Activated T-cell treated with anti-CD3 and anti-CD28 coated beads for 1 hour (primary cell): ENCODE measurements at regions not wholly inside any gene's neighbourhood (a gene's known extent, or its start where the extent isn't known, plus 50 kb on each side); places are given as distances from the start of the nearest gene placed in this dataset.

Source experiments
- DNase-seq: peaks from one replicate; pipeline ENCODE4 v3.0.0-alpha.2; 2020; ENCODE audit warnings: low read depth

DNA sequence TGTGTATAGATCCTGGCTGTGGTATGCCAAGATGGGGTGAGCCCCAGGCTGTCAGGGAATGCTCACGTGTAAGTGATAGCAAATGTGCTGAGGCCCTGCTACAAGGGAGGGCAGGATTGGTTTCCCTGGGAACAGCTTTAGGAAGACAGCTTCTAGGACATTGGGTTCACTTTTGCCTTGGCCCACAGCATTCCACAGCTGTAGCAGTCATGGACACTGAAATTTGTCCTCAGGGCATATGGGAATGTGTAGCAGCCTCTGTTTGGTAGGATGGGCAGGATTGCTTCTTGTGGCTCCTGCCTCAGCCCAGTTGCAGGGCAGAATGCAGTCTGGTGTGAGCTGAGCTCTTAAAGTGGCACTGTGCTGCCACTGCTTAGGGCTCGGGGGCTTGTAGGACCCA lies 1061.7 kb upstream of the WWC1 start:
- no peak for DNase-seq

DNA sequence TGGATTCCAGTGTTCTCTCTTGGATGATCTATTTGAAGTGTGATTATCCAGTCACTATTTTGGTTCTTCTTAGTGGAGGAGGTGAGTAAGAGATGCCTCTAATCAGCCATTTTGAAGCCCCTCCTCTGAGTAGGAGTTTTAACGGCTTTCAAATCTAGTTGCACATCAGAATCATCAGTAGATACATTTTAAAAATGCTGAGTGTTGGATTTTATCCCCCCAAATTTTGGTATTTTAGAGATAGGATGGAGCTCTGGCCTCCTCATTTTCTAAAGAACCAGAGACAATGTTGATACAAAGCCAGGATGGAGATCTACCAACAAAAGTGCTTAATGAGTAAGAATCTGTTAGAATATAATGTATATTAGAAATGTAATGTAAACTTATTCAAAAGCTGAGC lies 1061.0 kb upstream of the WWC1 start:
- DNase-seq = no peak

DNA sequence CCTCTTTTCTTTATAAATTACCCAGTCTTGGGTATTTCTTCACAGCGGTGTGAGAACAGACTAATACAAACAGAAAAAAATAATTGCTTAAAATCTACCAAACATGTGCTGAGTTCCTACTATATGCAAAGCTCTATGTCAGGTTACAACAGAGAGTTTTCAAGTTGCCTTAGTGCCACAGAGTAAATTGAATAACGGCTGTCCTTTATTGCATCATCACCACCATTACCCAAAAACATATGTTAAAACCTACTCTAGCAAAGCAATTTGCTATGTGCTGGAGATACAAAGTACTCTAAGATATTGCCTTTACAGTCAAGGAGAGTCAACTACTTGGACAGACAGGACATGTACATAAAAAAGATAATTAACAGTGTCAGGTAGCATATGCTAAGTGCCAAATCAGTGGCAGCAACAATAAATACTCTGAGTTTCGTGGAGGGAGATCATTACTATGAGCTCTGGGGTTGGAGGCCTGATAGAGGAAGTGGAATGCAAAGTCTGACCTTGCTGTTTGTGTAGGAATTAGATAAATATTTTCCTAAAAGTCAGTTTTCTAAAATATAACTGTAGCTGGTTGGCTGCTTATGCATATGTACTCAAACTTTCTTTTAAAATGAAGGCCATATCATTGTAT lies 1058.7 kb upstream of the WWC1 start:
- no peak for DNase-seq

DNA sequence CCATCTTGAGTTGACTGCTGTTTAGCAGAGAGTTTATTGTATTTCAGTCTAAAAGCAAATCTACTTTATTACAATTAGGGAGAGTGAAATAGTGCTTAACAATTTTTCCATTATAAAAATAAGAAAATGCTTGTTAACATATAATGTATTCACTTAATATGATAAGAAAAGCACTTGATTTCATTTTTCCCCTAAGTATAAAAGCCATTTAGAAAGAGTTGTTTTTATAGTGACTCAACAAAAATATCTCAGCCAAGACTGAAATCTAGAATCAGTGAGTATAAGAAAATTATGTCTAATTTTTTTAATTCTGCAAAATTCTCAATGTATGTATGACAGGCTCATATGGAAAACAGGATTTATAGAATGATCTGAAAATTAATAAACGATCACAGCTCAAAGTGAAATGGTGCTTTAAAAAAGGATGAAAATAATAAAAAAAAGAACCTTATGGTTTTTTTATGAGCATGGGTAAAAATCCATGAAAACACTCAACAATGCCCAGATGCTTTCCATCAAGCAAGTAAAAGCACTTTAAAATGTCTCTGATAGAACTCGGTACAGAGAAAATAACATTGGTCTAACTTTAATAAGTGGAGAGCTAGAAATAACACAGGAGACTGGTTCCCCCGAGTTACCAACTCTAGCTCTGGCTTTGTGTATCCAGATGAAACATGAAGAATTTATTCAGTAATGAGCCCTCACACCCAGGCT lies 1057.8 kb upstream of the WWC1 start:
- DNase-seq = no peak

DNA sequence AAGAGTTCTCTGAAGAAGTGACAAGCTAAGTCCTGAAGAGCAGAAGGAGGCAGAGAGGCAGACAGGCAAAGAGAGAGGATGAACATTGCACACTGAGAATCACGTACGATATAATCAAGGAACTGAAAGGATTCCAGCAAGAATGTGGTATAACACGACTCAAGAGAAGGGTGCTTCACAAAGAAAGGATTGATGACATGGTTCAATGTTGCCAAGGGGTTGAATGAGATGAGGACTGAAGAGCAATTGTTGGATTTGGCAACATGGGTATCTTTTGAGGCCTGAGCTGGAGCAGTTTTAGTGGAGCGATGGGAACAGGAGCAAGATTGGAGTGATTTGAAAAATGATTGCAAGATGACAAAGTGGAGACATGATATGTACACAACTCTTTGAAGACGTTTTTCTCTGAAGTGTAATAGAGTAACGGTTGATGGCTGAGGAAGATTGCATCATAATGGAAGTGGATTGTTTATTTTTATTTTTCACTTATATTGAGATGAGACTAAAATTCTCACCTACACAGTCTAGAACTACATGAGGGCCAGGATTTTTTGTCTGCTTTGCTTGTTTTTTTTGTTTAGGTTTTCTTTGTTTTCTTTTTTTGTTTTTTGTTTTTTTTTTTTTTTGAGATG lies 1049.9 kb upstream of the WWC1 start:
- no peak for DNase-seq

DNA sequence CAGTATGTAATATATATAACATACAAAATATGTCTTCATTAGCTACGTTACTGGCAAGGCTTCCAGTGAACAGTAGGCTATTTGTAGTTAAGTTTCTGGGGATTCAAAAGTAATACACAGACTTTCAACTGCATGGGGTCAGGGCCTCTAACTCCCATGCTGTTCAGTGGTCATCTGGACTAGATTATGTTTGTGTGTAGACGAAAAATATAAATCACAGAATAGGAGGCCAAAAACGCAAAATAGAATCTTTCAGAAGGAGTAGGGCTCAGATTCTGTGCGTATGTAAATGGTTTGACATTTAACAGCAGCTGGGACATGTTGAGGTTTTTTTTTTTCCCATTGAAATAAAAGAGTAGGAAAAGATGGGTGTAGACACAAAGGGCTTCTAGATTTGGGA lies 1048.7 kb upstream of the WWC1 start:
- DNase-seq = no peak

DNA sequence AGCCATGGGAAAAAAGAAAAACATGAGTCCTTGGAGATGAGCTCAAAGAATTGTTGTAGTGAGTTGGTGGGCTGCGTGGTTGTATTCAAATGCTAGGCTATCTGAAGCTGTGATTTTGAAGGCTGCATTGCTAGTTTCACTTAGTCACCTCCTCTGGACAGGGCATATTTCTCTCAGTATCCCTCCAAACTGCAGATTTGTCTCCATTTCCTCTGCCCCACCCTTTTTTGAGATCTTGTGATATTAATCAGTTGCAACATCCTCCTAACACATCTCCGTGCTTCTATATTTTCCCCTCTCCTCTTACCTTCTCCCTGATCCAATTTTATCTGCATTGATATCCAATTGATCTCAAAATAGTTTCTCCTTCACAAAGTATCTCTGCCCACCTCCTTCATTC lies 1048.0 kb upstream of the WWC1 start:
- no peak for DNase-seq

DNA sequence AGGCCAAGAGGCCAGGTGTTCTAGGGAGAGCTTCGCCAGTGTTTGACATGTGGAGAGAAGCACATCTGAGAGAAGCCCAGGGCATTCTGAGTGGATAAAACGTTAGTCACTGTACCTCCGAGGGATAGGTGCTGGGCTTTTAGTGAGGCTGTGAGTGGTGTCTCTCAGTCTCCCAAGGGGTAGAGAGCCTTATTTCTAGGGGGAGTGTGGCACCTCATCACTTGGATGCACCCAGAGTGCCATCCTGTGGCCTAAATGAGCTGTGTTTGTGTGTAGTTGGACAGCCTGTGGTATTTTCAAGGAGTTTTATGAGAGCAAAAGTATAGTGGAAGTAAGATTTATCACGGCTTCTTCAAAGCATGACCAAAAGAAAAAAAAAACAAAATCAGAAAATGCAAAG lies 1046.9 kb upstream of the WWC1 start:
- DNase-seq = no peak

DNA sequence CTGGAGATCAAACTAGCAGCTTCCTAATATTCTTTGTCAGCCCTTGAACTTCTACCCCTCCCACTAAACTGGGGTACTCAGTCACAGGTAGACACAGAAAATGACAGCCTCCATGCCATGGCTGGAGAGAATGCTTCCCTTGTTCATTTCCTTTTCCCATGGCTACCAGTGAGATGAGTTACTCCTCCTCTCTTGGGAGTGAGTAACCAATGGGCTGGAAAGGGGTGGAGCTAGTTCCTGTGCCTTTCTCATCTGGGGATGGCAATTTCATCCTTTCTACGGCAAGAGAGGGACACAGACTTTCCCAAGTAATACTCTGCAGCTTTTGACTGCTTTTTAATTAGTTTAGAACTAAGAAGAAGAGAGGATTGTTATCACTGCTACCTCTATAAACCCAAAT lies 1045.6 kb upstream of the WWC1 start:
- no peak for DNase-seq

DNA sequence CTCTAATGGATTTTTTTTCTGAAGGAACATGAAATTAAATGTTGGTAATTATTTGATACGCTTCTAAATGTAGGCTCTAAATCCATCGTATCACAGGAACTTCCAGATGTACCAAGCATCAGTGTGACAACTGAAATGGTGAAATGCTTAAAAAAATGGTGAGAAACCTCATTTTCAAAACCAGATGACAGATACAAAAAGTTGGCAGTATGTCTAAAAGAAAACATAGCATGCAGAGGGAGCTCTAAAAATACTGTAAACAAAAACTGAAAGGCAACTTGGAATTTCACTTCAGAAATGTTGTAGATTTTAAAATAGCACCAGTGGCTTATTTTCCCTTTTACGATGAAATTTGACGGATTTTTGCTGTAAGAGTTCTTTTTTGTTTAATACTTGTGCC lies 1043.6 kb upstream of the WWC1 start:
- no peak for DNase-seq

DNA sequence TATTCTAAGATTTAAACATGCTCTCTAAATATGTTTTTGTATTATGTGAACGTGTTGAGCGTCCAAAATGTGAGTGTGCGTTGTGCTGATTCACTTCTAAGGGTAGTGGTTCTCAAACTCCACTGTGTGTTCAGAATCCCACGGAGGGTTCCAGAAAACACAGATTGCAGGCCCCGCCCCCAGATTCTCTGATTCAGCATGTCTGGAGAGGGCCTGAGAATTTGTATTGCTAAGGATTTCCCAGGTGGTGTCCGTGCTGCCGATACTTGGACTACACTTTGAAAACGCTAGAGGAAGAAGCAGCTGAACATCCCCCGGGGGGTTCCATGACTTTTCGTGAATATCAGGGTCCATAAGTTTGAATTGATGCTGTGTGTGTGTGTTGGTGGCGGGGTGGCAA lies 1043.2 kb upstream of the WWC1 start:
- DNase-seq = no peak

DNA sequence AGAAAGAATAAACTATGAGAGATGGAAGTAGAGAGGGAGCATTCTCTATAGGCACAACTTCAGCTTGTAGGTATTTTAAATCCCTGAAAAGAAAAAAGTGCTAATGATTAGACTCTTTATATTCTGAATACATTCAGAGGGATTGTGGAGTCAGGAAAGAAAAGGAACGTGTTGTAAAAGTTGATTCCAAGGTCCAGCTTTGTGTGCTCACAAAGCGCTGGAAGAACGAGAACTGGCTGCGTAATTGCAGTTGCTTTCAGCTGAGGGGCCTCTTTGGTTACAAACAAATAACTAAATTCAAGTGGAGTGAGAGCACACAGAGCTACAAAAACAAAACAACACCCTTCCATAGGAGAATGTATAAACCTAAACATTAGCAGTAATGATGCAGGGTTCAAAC lies 1040.4 kb upstream of the WWC1 start:
- DNase-seq = no peak

DNA sequence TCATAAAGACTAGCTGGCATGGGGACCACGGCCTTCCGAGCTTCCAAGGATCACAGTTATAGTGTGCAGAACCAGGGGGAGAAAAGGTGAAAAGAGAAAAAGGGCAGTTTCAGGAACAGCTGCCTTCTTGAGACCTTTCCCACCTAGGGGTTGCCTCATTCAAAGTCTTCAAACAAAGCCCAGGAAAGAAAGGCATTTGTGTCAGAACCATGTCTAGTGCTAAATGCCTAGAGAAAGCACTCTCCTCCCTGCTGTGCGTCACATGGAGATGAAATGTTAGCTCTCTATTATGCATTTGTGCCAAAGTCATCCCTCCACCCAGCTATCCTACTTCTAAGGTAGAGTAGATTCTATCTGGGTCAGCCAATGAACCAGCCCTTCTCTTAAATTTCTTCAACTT lies 1037.3 kb upstream of the WWC1 start:
- DNase-seq = no peak

DNA sequence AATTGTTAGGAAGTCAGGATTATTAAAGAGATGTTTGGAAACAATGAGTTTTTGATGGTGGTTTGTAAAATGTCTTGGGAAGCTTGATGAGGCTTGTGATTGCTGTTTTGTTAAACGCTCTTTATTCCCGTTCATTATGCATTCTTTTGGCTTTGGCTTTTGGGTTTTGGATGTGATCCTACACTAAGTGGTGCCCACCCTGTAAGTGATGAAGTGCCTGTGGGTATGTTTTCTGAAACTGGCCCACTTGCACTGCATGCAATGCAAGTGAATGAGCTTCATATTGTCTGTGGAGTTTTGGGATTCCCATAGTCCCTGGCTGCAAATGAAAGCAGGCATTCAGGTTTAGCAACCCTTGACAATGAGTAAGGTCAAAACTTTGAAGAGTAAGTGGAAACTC lies 1035.5 kb upstream of the WWC1 start:
- DNase-seq = no peak

DNA sequence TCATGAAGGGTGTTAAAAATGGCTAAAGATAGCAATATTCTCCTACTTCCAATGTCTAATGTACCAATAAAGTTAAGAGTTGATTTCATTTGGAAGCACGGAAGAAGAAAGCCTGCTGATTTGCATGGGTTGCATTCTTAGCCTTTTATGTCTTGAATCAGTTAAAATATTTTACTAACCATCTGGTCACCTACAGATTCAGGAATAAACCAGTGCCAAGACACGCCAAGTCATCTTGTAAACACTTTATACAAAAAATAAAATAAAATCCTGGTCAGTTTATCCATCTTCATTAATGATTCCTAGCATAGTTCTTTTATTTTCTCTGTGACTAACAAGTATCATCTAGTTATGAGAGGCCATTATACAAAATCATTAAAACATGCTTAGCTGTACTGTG lies 1031.6 kb upstream of the WWC1 start:
- DNase-seq = no peak

DNA sequence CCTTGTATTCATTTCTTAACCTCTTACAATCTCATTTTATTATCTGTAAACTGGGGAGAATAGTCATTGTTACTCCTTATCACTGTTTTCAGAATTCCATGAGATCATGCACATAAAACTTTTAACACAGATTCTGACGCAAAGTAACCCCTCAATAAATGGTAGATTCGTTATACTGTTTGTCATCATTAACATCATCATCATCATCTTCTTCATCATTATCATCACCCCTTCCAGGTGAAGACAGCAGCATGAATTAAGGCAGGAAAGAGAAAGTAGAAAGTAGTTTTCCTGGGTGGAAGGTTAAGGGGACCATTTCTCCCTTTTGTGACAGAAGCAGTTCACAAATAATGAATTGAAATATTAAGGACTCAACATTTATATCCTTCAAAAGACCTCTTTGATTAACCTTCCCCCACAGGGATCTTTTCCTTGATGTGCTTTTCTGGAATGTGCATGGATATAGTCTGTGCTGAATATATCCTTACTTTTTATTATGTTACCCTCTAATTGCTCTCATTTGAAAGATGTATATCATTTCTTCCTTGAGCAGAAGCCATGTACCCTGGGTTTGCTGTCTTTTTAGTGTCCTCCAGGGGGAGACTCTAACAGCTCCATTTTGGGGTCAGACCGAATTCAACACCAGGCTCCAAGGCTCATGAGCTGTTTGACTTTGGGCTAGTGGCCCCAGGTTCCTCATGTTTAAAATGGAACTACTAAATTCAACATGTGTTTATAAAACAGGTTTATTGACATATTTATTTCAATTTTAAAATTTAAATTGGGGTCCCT lies 1029.9 kb upstream of the WWC1 start:
- no peak for DNase-seq

DNA sequence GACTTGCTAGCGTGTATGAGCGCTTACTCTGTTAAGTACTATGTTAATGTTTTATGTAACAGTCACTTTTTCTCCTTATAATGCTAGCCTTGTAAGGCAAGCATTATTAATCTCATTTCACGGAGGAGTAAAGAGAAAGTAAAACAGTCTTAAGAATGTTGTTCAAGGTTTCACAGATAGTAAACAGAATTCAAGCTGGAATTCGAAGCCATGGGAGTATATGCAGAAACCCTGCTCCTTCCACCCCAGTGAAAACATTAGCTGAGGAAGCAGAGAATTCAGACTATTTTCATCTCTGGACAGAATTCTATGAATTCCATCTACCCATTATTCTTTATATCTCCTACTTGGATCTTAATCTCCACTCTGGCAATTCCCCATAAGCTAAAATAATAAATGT lies 1028.3 kb upstream of the WWC1 start:
- DNase-seq = no peak

DNA sequence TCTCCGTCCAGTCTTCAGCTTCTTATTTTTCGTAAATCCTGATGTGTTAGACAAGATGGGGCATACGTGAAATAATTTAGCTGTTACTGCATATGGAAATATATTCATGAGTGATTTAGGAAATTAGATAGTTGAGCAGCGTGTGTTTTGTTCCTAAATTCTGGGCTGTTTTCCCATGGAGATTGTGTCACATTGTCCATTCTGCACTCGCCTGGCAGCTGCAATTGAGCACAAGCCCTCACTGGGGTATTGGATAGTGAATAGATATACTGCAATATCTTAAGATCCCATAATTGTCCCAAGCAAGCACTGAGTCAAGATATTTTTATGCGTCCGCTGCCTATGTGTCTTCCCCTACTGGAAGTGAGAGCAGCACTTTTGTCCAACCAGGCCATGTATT lies 1027.1 kb upstream of the WWC1 start:
- DNase-seq = no peak

DNA sequence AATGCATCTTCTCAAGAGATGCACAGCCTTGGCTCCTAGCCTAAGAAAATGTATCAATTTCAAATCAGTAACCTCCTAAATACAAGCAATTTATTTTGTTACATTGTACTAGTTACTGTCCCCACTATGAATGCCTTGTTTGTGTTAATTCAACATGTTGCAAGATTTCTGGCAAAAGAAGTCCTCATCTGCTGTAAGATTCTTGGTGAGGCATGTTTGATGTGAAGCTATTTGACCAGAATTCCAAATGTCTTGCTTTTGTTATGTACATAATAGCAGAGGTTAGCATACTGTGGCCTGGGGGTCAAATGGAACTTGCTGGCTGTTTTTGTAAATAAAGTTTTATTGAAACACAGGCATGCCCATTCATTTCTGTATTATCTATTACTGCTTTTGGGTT lies 1023.1 kb upstream of the WWC1 start:
- DNase-seq = no peak

DNA sequence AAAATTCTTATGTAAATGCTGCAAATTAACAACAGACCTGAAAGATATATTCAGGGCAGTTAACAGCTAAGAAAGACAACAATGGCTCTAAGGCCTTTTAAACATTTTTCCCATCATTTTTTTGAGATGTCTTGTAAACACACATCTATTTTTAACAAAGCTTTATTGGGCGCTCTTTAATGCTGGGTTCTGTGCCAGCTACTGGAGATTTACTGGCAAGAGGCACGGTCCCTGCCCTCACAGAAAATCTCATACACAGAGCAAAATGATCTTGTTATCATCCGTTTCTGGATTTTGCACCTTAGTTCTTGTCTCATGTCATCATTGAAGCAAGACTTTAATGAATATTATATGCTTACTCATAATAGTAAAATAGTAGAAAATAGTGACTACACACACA lies 1022.3 kb upstream of the WWC1 start:
- no peak for DNase-seq

DNA sequence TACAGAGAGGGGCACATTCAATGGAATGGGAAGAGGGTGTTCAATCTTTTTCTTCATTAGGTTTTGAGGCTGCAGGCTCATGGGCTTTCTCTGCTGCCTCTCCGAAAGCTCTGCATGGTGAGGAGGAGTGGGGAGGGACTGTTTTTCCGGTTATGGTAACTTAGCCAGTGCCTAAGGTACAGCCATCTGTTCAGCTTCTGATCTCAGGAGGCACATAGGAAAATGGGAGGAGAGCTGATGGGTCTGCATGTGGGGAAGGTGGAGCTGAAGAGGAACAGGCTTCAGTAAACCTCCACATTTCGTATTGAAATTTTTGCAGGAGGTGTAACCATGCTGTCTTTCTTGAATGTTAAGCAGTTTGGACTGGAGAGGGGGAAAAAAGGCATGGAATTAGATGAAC lies 1020.4 kb upstream of the WWC1 start:
- no peak for DNase-seq

DNA sequence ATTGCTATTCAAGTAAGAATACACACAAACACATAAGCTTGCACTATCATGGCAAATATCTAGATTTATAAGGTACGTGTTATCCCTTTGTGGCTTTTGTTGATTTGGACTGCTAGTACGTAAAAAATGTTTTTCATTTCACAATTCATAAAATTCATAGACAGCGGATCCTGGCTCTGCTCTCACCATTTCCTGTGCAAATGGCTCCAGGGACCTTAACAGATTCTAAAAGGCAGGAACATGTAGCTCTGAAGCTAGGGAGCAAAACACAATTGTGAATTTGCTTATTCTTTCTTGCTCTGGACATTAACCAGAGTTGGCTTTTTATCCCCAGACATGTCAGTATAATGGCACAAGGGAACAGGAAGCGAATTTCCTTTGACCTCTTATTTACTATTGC lies 1019.9 kb upstream of the WWC1 start:
- no peak for DNase-seq

DNA sequence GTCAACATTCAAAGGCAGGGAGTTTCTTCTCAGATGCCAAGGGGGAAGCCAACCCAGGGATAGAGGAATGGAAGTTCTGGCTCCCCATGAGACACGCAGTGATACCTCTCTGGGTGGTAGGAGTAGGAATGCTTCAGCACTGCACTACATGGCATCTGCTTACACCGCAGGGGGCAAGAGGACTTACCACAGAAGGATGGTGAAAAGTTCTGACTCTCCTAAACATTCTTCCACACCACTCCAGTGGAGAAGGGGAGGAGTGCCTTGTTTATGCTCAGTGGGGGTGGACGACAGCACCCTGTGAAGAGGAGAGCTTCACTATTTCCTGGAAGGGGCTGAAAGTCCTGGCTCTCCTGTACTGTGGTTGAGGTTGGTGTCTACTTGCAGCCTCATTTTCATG lies 1011.3 kb upstream of the WWC1 start:
- DNase-seq = no peak
